Neural progenitor cell (in vitro differentiated cells): ENCODE measurements at regions not wholly inside any gene's neighbourhood (a gene's known extent, or its start where the extent isn't known, plus 50 kb on each side); places are given as distances from the start of the nearest gene placed in this dataset.

Experiments
- DNase-seq: peaks from one replicate; pipeline ENCODE4 v3.0.0-alpha.2; 2016; ENCODE audit warnings: low spot score
- H2AFZ ChIP-seq: fragments of 200-600 bp; sonication (generic); replicated peaks from 2 replicates; pipeline ENCODE4 v1.6.1; 2016; ENCODE audit warnings: antibody characterized with exemption
- H3F3A ChIP-seq: fragments of 200-600 bp; sonication (generic); 2 replicates; pipeline ENCODE4 v1.6.1; 2016; ENCODE audit warnings: antibody characterized with exemption, low read depth
- H3K27ac ChIP-seq: fragments of 200-600 bp; sonication (generic); 2 replicates; pipeline ENCODE4 v1.5.1; 2016; ENCODE audit warnings: mild to moderate bottlenecking
- H3K27me3 ChIP-seq: fragments of 200-600 bp; sonication (generic); 2 replicates; pipeline ENCODE4 v1.6.1; 2016; ENCODE audit warnings: mild to moderate bottlenecking, moderate library complexity
- H3K36me3 ChIP-seq: fragments of 200-600 bp; sonication (generic); 2 replicates; pipeline ENCODE4 v1.5.1; 2016
- H3K4me1 ChIP-seq: fragments of 200-600 bp; sonication (generic); 2 replicates; pipeline ENCODE4 v1.6.1; 2016; ENCODE audit warnings: mixed run types
- H3K4me2 ChIP-seq: fragments of 200-600 bp; sonication (generic); 2 replicates; pipeline ENCODE4 v1.6.1; 2016
- H3K4me3 ChIP-seq: fragments of 200-600 bp; sonication (generic); 2 replicates; pipeline ENCODE4 v1.5.1; 2016
- H3K79me2 ChIP-seq: fragments of 200-600 bp; sonication (generic); 2 replicates; pipeline ENCODE4 v1.6.1; 2016; ENCODE audit warnings: low read depth
- H3K9ac ChIP-seq: fragments of 200-600 bp; sonication (generic); 2 replicates; pipeline ENCODE4 v1.6.1; 2016
- H3K9me3 ChIP-seq: fragments of 200-600 bp; sonication (generic); 2 replicates; pipeline ENCODE4 v1.5.1; 2016; ENCODE audit warnings: low read depth
- H4K20me1 ChIP-seq: fragments of 200-600 bp; sonication (generic); 2 replicates; pipeline ENCODE4 v1.6.1; 2016; ENCODE audit warnings: low read depth
- H3K27ac Mint-ChIP-seq: 3 replicates; pipeline ENCODE4 v1.8.0; 2021; ENCODE audit warnings: mixed read lengths
- H3K27me3 Mint-ChIP-seq: 2 replicates; pipeline ENCODE4 v1.8.0; 2022; ENCODE audit warnings: low read depth, mild to moderate bottlenecking, inconsistent platforms, moderate library complexity, mixed read lengths; ENCODE audit not compliant: insufficient read depth
- H3K36me3 Mint-ChIP-seq: 3 replicates; pipeline ENCODE4 v1.8.0; 2021; ENCODE audit warnings: mixed read lengths
- H3K4me1 Mint-ChIP-seq: 3 replicates; pipeline ENCODE4 v1.8.0; 2021; ENCODE audit warnings: mixed read lengths
- H3K4me3 Mint-ChIP-seq: 3 replicates; pipeline ENCODE4 v1.8.0; 2021; ENCODE audit warnings: mild to moderate bottlenecking, moderate library complexity, mixed read lengths
- H3K9me3 Mint-ChIP-seq: 3 replicates; pipeline ENCODE4 v1.8.0; 2020; ENCODE audit warnings: mixed read lengths
- CTCF ChIP-seq: fragments of 200-600 bp; sonication (generic); IDR thresholded peaks from 2 replicates; pipeline ENCODE4 v1.5.1; 2017; ENCODE audit warnings: antibody characterized with exemption, mild to moderate bottlenecking
- EZH2 ChIP-seq: fragments of 200-600 bp; sonication (generic); IDR thresholded peaks from 2 replicates; pipeline ENCODE4 v1.6.1; 2017; ENCODE audit warnings: antibody characterized with exemption, mild to moderate bottlenecking, moderate library complexity
- EZH2phosphoT487 ChIP-seq: fragments of 200-600 bp; sonication (generic); IDR thresholded peaks from 2 replicates; pipeline ENCODE4 v1.6.1; 2017; ENCODE audit warnings: antibody characterized with exemption

GRCh38 chr12:89943463-89943862, 234.8 kb upstream of the ATP2B1 start:
- no peak for TF ChIP-seq CTCF
- no peak for TF ChIP-seq EZH2
- TF ChIP-seq EZH2phosphoT487 = no peak
- Histone ChIP-seq H3K27me3 (no peaks in the 10 kb centered on the region), H3K36me3 (no peaks in the 10 kb centered on the region), H3K4me2 (no peak overlapping the region), H2AFZ (no peak overlapping the region), H3K27ac (no peak overlapping the region), H3K4me3 (no peak overlapping the region), H4K20me1 (no peaks in the 10 kb centered on the region), H3K79me2 (no peaks in the 10 kb centered on the region), H3F3A (no peaks in the 10 kb centered on the region), H3K9me3 (no peaks in the 10 kb centered on the region), H3K9ac (no peak overlapping the region), H3K4me1 (peaks cover 15% of the 10 kb centered on the region)
- H3K9me3 Mint-ChIP-seq = no peaks in the 10 kb centered on the region
- peaks cover 34% of the 10 kb centered on the region for H3K4me1 Mint-ChIP-seq
- no peak overlapping the region for H3K27ac Mint-ChIP-seq
- no peak overlapping the region for H3K4me3 Mint-ChIP-seq
- no peaks in the 10 kb centered on the region for H3K36me3 Mint-ChIP-seq
- no peak for DNase-seq
- H3K27me3 Mint-ChIP-seq = peaks cover 5% of the 10 kb centered on the region

- TF ChIP-seq EZH2 = no peak
- no peak for TF ChIP-seq CTCF
- TF ChIP-seq EZH2phosphoT487 = no peak
- H3K27me3 Mint-ChIP-seq = peaks cover 5% of the 10 kb centered on the region
- H3K4me3 ChIP-seq = no peak overlapping the region
Observed at GRCh38 chr12:89941436-89941835, 232.8 kb upstream of the ATP2B1 start.

GRCh38 chr12:89939522-89940215, 231.0 kb upstream of the ATP2B1 start:
- Histone ChIP-seq H4K20me1 (no peaks in the 10 kb centered on the region), H3K27me3 (no peaks in the 10 kb centered on the region), H3K4me1 (no peaks in the 10 kb centered on the region), H3K4me3 (no peak overlapping the region), H3K9ac (no peak overlapping the region), H2AFZ (no peak overlapping the region), H3F3A (no peaks in the 10 kb centered on the region), H3K79me2 (no peaks in the 10 kb centered on the region), H3K9me3 (no peaks in the 10 kb centered on the region), H3K27ac (no peak overlapping the region), H3K36me3 (no peaks in the 10 kb centered on the region), H3K4me2 (no peak overlapping the region)
- no peak overlapping the region for H3K27ac Mint-ChIP-seq
- DNase-seq = no peak
- no peaks in the 10 kb centered on the region for H3K36me3 Mint-ChIP-seq
- no peak for TF ChIP-seq EZH2
- H3K27me3 Mint-ChIP-seq = peaks cover 8% of the 10 kb centered on the region
- no peak overlapping the region for H3K4me3 Mint-ChIP-seq
- peaks cover 26% of the 10 kb centered on the region for H3K4me1 Mint-ChIP-seq
- no peaks in the 10 kb centered on the region for H3K9me3 Mint-ChIP-seq

More at GRCh38 chr12:89941436-89941835, 232.8 kb upstream of the ATP2B1 start:
- Histone ChIP-seq H3K4me2 (no peak overlapping the region), H3F3A (no peaks in the 10 kb centered on the region), H4K20me1 (no peaks in the 10 kb centered on the region), H3K79me2 (no peaks in the 10 kb centered on the region), H3K27me3 (no peaks in the 10 kb centered on the region), H3K4me1 (no peaks in the 10 kb centered on the region), H3K36me3 (no peaks in the 10 kb centered on the region), H2AFZ (no peak overlapping the region), H3K27ac (no peak overlapping the region), H3K9me3 (no peaks in the 10 kb centered on the region), H3K9ac (no peak overlapping the region)
- Mint-ChIP-seq H3K9me3 (no peaks in the 10 kb centered on the region), H3K36me3 (no peaks in the 10 kb centered on the region), H3K4me3 (no peak overlapping the region), H3K27ac (no peak overlapping the region), H3K4me1 (peaks cover 17% of the 10 kb centered on the region)
- no peak for DNase-seq

DNA sequence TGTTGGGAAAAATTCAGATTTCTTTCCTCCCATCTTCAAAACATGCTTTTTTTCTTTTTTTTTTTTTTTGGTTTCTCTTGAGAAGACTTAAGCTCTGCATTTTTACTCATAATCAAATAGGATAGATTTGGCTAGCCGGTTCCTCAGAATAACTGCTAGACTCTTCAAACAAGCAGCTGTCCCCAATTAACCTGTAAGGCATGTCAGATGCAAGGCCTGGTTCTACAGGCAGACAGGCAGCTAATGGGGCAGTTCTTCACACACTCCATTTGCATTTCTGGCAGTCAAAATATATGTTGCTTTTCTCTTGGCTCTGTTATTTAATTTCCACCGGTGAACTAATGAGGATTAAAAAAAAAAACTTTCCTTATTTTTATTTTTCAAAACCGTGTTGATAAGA, 228.0 kb upstream of the ATP2B1 start:
- peaks cover 27% of the 10 kb centered on the region for H3K4me1 Mint-ChIP-seq
- Histone ChIP-seq H2AFZ (no peak overlapping the region), H3K27ac (no peak overlapping the region), H3K9me3 (no peaks in the 10 kb centered on the region), H3K79me2 (no peaks in the 10 kb centered on the region), H3K36me3 (no peaks in the 10 kb centered on the region), H3K4me2 (no peak overlapping the region), H3F3A (no peaks in the 10 kb centered on the region), H3K4me1 (peaks cover 11% of the 10 kb centered on the region), H4K20me1 (no peaks in the 10 kb centered on the region), H3K4me3 (no peak overlapping the region), H3K9ac (no peak overlapping the region), H3K27me3 (no peaks in the 10 kb centered on the region)
- H3K9me3 Mint-ChIP-seq = no peaks in the 10 kb centered on the region
- H3K27me3 Mint-ChIP-seq = peaks cover 10% of the 10 kb centered on the region
- H3K4me3 Mint-ChIP-seq = no peak overlapping the region
- H3K36me3 Mint-ChIP-seq = no peaks in the 10 kb centered on the region
- DNase-seq = no peak
- TF ChIP-seq EZH2 (no peak), EZH2phosphoT487 (no peak), CTCF (no peak)
- no peak overlapping the region for H3K27ac Mint-ChIP-seq
